GM12864 (cell line): ENCODE measurements at regions not wholly inside any gene's neighbourhood (a gene's known extent, or its start where the extent isn't known, plus 50 kb on each side); places are given as distances from the start of the nearest gene placed in this dataset.

ENCODE experiments used
- DNase-seq: peaks from one replicate; pipeline ENCODE4 v3.0.0-alpha.2; 2011; ENCODE audit warnings: low read depth
- H3K4me3 ChIP-seq: 2 replicates; pipeline ENCODE4 v1.5.1; 2011; ENCODE audit warnings: mild to moderate bottlenecking, low read depth, low read length, control low read depth
- CTCF ChIP-seq: IDR thresholded peaks from 2 replicates; pipeline ENCODE4 v1.5.1; 2011; ENCODE audit warnings: low read depth, mild to moderate bottlenecking, moderate library complexity, low read length, control low read depth, inconsistent platforms; ENCODE audit errors: missing control alignments

- no peak overlapping the region for H3K4me3 ChIP-seq
- DNase-seq = no peak
- TF ChIP-seq CTCF = no peak
Observed at GRCh38 chr18:78774741-78775141, 204.9 kb upstream of the SALL3 start.

- H3K4me3 ChIP-seq = no peak overlapping the region
- no peak for DNase-seq
- TF ChIP-seq CTCF = no peak
Observed at GRCh38 chr18:78776151-78776550, 203.5 kb upstream of the SALL3 start.

GRCh38 chr18:78776706-78777285 is 202.8 kb upstream of the SALL3 start:
- H3K4me3 ChIP-seq = no peak overlapping the region
- no peak for DNase-seq
- no peak for TF ChIP-seq CTCF

GRCh38 chr18:78777992-78778391 is 201.6 kb upstream of the SALL3 start:
- no peak overlapping the region for H3K4me3 ChIP-seq
- no peak for TF ChIP-seq CTCF
- DNase-seq = no peak

- no peak overlapping the region for H3K4me3 ChIP-seq
- TF ChIP-seq CTCF = no peak
- DNase-seq = no peak
Observed at GRCh38 chr18:78778651-78779050, 201.0 kb upstream of the SALL3 start.

GRCh38 chr18:78779996-78780718 is 199.5 kb upstream of the SALL3 start:
- no peak overlapping the region for H3K4me3 ChIP-seq
- DNase-seq = no peak
- no peak for TF ChIP-seq CTCF
